H1 (cell line): ENCODE measurements at regions not wholly inside any gene's neighbourhood (a gene's known extent, or its start where the extent isn't known, plus 50 kb on each side); places are given as distances from the start of the nearest gene placed in this dataset.

Experiments
- CTCF ChIA-PET: fragments of 300-600 bp; sonication (Branson Sonifier 250); formaldehyde crosslinking; loops from one replicate; lab custom pipeline; 2021; ENCODE audit not compliant: partially characterized antibody; lab: Charles Lee
- POLR2A ChIA-PET: fragments of 300-600 bp; sonication (Branson Sonifier 250); formaldehyde crosslinking; loops from one replicate; lab custom pipeline; 2021; ENCODE audit warnings: inconsistent platforms; ENCODE audit not compliant: partially characterized antibody; lab: Charles Lee
- DNase-seq, 2 experiments: peaks; one replicate each; pipeline versions ENCODE4 v3.0.0 to v3.0.0-alpha.2; 2010 to 2022; ENCODE audit warnings: low spot score in 2 of 2, low read depth in 1 of 2, mixed read lengths in 1 of 2
- FAIRE-seq: peaks from 2 replicates; lab custom pipeline; 2011; peaks lifted over from hg19 to GRCh38; lab: Jason Lieb, UNC
- H2AFZ ChIP-seq: 2 replicates; pipeline ENCODE4 v1.8.1; 2012; ENCODE audit warnings: low read length, inconsistent platforms
- H2AK5ac ChIP-seq: 2 replicates; pipeline ENCODE4 v1.6.1; 2013; ENCODE audit warnings: low read depth, low read length
- H2BK120ac ChIP-seq: replicated peaks from 2 replicates; pipeline ENCODE3; 2013; ENCODE audit warnings: low read depth, low read length, inconsistent platforms
- H2BK12ac ChIP-seq: 2 replicates; pipeline ENCODE4 v1.6.1; 2013; ENCODE audit warnings: low read depth, low read length
- H2BK15ac ChIP-seq: 2 replicates; pipeline ENCODE4 v1.6.1; 2013; ENCODE audit warnings: low read length
- H2BK20ac ChIP-seq: 2 replicates; pipeline ENCODE4 v1.6.1; 2013; ENCODE audit warnings: low read length
- H2BK5ac ChIP-seq: 2 replicates; pipeline ENCODE4 v1.6.1; 2013; ENCODE audit warnings: low read depth, low read length
- H3K14ac ChIP-seq: 2 replicates; pipeline ENCODE4 v1.6.1; 2013; ENCODE audit warnings: inconsistent platforms; ENCODE audit not compliant: insufficient read length
- H3K18ac ChIP-seq: 2 replicates; pipeline ENCODE4 v1.6.1; 2013; ENCODE audit warnings: low read length; ENCODE audit errors: extremely low read depth
- H3K23ac ChIP-seq: 2 replicates; pipeline ENCODE4 v1.6.1; 2013; ENCODE audit warnings: inconsistent platforms; ENCODE audit not compliant: insufficient read length
- H3K23me2 ChIP-seq: 2 replicates; pipeline ENCODE4 v1.6.1; 2013; ENCODE audit warnings: low read depth, low read length
- H3K27ac ChIP-seq: 2 replicates; pipeline ENCODE4 v1.6.1; 2011; ENCODE audit warnings: low read depth, low read length, inconsistent platforms
- H3K27me3 ChIP-seq, 4 experiments: replicated peaks in 1 of 4; 1 replicate in 1 of 4; 2 replicates in 3 of 4; pipeline versions ENCODE4 v1.6.1 to v1.8.1; 2011 to 2013; ENCODE audit warnings: low read length in 3 of 4, mild to moderate bottlenecking in 3 of 4, inconsistent platforms in 2 of 4, mixed read lengths in 2 of 4, moderate library complexity in 1 of 4; ENCODE audit not compliant: control insufficient read depth in 3 of 4, insufficient read depth in 3 of 4; ENCODE audit errors: extremely low read depth in 1 of 4
- H3K36me3 ChIP-seq, 4 experiments: 2 replicates each; pipeline versions ENCODE4 v1.6.1 to v1.8.1; 2011 to 2013; ENCODE audit warnings: mild to moderate bottlenecking in 4 of 4, low read length in 3 of 4, moderate library complexity in 2 of 4, control low read depth in 1 of 4, inconsistent platforms in 1 of 4; ENCODE audit not compliant: insufficient read depth in 4 of 4, control insufficient read depth in 2 of 4
- H3K4ac ChIP-seq: replicated peaks from 2 replicates; pipeline ENCODE3; 2013; ENCODE audit warnings: low read length, low read depth, mixed read lengths, inconsistent platforms; ENCODE audit not compliant: insufficient read length
- H3K4me1 ChIP-seq, 4 experiments: replicated peaks in 1 of 4; 1 replicate in 1 of 4; 2 replicates in 3 of 4; pipeline versions ENCODE4 v1.6.1 to v1.8.1; 2011 to 2013; ENCODE audit warnings: low read length in 3 of 4, inconsistent platforms in 2 of 4, mixed read lengths in 1 of 4; ENCODE audit not compliant: insufficient read depth in 4 of 4, control insufficient read depth in 3 of 4
- H3K4me2 ChIP-seq, 2 experiments: 2 replicates each; pipeline versions ENCODE4 v1.6.1 to v1.8.1; 2011 to 2013; ENCODE audit warnings: low read depth in 2 of 2, low read length in 2 of 2, control low read depth in 1 of 2, inconsistent platforms in 1 of 2, mild to moderate bottlenecking in 1 of 2; ENCODE audit not compliant: insufficient read depth in 1 of 2
- H3K4me3 ChIP-seq, 4 experiments: fragments of 200-600, 300-600 bp in 1 of 4; sonication (generic), shearing (Covaris generic), sonication (Bioruptor Twin) in 1 of 4; 2 replicates each; pipeline versions ENCODE4 v1.5.1 to v1.8.1; 2011 to 2016; ENCODE audit warnings: low read length in 4 of 4, low read depth in 3 of 4, control low read depth in 2 of 4, inconsistent platforms in 2 of 4, mild to moderate bottlenecking in 2 of 4, mixed read lengths in 1 of 4, moderate library complexity in 1 of 4; ENCODE audit not compliant: insufficient read depth in 2 of 4; ENCODE audit errors: extremely low read depth in 1 of 4
- H3K56ac ChIP-seq: replicated peaks from 2 replicates; pipeline ENCODE3; 2013; ENCODE audit warnings: low read depth, mild to moderate bottlenecking, mixed read lengths, low read length, inconsistent platforms; ENCODE audit not compliant: insufficient read length
- H3K79me1 ChIP-seq: 2 replicates; pipeline ENCODE4 v1.6.1; 2013; ENCODE audit warnings: low read depth, low read length, control low read depth
- H3K79me2 ChIP-seq, 2 experiments: 2 replicates each; pipeline versions ENCODE4 v1.6.1 to v1.8.1; 2012 to 2013; ENCODE audit warnings: low read length in 2 of 2, mild to moderate bottlenecking in 2 of 2, inconsistent platforms in 1 of 2; ENCODE audit not compliant: insufficient read depth in 2 of 2, control insufficient read depth in 1 of 2
- H3K9ac ChIP-seq, 4 experiments: replicated peaks in 1 of 4; 1 replicate in 1 of 4; 2 replicates in 3 of 4; pipeline versions ENCODE4 v1.6.1 to v1.8.1; 2011 to 2013; ENCODE audit warnings: low read depth in 3 of 4, low read length in 3 of 4, control low read depth in 2 of 4, mild to moderate bottlenecking in 2 of 4, moderate library complexity in 2 of 4, inconsistent platforms in 1 of 4; ENCODE audit errors: extremely low read depth in 1 of 4
- H3K9me3 ChIP-seq, 2 experiments: 2 replicates each; pipeline versions ENCODE4 v1.6.1 to v1.8.1; 2012 to 2013; ENCODE audit warnings: mild to moderate bottlenecking in 2 of 2, moderate library complexity in 2 of 2, control low read depth in 1 of 2, inconsistent platforms in 1 of 2, low read depth in 1 of 2, low read length in 1 of 2, mixed read lengths in 1 of 2; ENCODE audit not compliant: insufficient read depth in 2 of 2
- H4K20me1 ChIP-seq, 2 experiments: replicated peaks in 1 of 2; 2 replicates each; pipeline versions ENCODE3 to v1.8.1; 2011 to 2013; ENCODE audit warnings: inconsistent platforms in 2 of 2, low read length in 2 of 2, mild to moderate bottlenecking in 1 of 2; ENCODE audit not compliant: insufficient read depth in 2 of 2, control insufficient read depth in 1 of 2
- H4K5ac ChIP-seq: 2 replicates; pipeline ENCODE4 v1.6.1; 2013; ENCODE audit warnings: low read length, low read depth, mixed read lengths, inconsistent platforms; ENCODE audit not compliant: insufficient read length
- H4K8ac ChIP-seq: 2 replicates; pipeline ENCODE4 v1.8.0; 2013; ENCODE audit warnings: mild to moderate bottlenecking, moderate library complexity, low read length, inconsistent platforms; ENCODE audit not compliant: insufficient read depth; ENCODE audit errors: extremely low read depth
- H4K91ac ChIP-seq: replicated peaks from 2 replicates; pipeline ENCODE3; 2013; ENCODE audit warnings: low read length, mixed read lengths, inconsistent platforms; ENCODE audit not compliant: insufficient read length
- ASH2L ChIP-seq: fragments of 200-600, 300-600 bp; sonication (generic); IDR thresholded peaks from one replicate; pipeline ENCODE4 v1.7.1; 2017; ENCODE audit warnings: low read length
- BCL11A ChIP-seq, 2 experiments: IDR thresholded peaks; one replicate each; pipeline ENCODE4 v1.6.1; 2011; ENCODE audit warnings: low read depth in 2 of 2, low read length in 2 of 2, mild to moderate bottlenecking in 2 of 2
- CBX5 ChIP-seq: fragments of 300-800, 300-1000 bp; sonication (generic); IDR thresholded peaks from 2 replicates; pipeline ENCODE4 v1.7.1; 2016; ENCODE audit warnings: antibody characterized with exemption, low read length, low read depth
- FOSL1 ChIP-seq: IDR thresholded peaks from 2 replicates; pipeline ENCODE4 v1.6.1; 2011; ENCODE audit warnings: mild to moderate bottlenecking, low read depth, low read length, moderate library complexity; ENCODE audit not compliant: insufficient read depth
- HDAC6 ChIP-seq: IDR thresholded peaks from one replicate; pipeline ENCODE4 v1.7.1; 2012; ENCODE audit warnings: low read depth, mild to moderate bottlenecking, inconsistent platforms, low read length, moderate library complexity
- JUND ChIP-seq: IDR thresholded peaks from 2 replicates; pipeline ENCODE4 v1.6.1; 2011; ENCODE audit warnings: mild to moderate bottlenecking, improper control_type of control experiment, low read length
- KDM5A ChIP-seq: fragments of 200-600 bp; IDR thresholded peaks from 2 replicates; pipeline ENCODE4 v1.7.1; 2012; ENCODE audit warnings: mild to moderate bottlenecking, low read length, inconsistent platforms, mixed read lengths
- PHF8 ChIP-seq: fragments of 200-600 bp; sonication (generic); conservative IDR thresholded peaks from 2 replicates; pipeline ENCODE4 v1.7.1; 2012; ENCODE audit warnings: low read depth, mild to moderate bottlenecking, inconsistent platforms, low read length, moderate library complexity
- POLR2A ChIP-seq, 2 experiments: IDR thresholded peaks; 1 replicate in 1 of 2; 2 replicates in 1 of 2; pipeline ENCODE4 v1.6.1; 2011; ENCODE audit warnings: low read depth in 2 of 2, low read length in 2 of 2, mild to moderate bottlenecking in 2 of 2; ENCODE audit errors: control extremely low read depth in 1 of 2
- RBBP5 ChIP-seq: IDR thresholded peaks from 2 replicates; pipeline ENCODE4 v1.7.1; 2012; ENCODE audit warnings: low read depth, mild to moderate bottlenecking, inconsistent platforms, low read length, moderate library complexity, borderline replicate concordance
- SIRT6 ChIP-seq: IDR thresholded peaks from one replicate; pipeline ENCODE4 v1.7.1; 2012; ENCODE audit warnings: low read length, inconsistent platforms
- SP1 ChIP-seq: IDR thresholded peaks from 2 replicates; pipeline ENCODE4 v1.6.1; 2011; ENCODE audit warnings: low read depth, low read length
- WGBS, 2 experiments: shearing (Covaris generic) in 1 of 2; methylation state at CpG; one replicate each; pipeline versions ENCODE4 v1.1.6 to v1.1.7; 2013 to 2015; ENCODE audit warnings: low lambda C conversion rate in 2 of 2, mixed read lengths in 2 of 2, inconsistent platforms in 1 of 2, low coverage in 1 of 2, missing lambda C conversion rate in 1 of 2; ENCODE audit not compliant: insufficient replicate concordance in 2 of 2, insufficient coverage in 1 of 2, insufficient read length in 1 of 2; ENCODE audit errors: extremely low coverage in 1 of 2, missing lambda C conversion rate in 1 of 2; 5-methylcytosine and 5-hydroxymethylcytosine counted together

GRCh38 chrX:150036641-150037040, 98.3 kb upstream of the EOLA2 start:
- no peak overlapping the region for H2BK15ac ChIP-seq
- no peak overlapping the region for H3K18ac ChIP-seq
- no peaks in the 10 kb centered on the region for H3K79me1 ChIP-seq
- no peak overlapping the region for H2AK5ac ChIP-seq
- no peak overlapping the region for H3K9ac ChIP-seq
- H3K79me2 ChIP-seq = no peaks in the 10 kb centered on the region
- POLR2A ChIA-PET = no interaction called here
- no peak overlapping the region for H4K5ac ChIP-seq
- H3K4me2 ChIP-seq = no peak overlapping the region
- no peak overlapping the region for H3K4ac ChIP-seq
- no peak overlapping the region for H4K8ac ChIP-seq
- no peak overlapping the region for H2AFZ ChIP-seq
- no peak overlapping the region for H3K23ac ChIP-seq
- H3K36me3 ChIP-seq = no peaks in the 10 kb centered on the region
- no peak for FAIRE-seq
- no peak for DNase-seq
- H3K27me3 ChIP-seq = no peaks in the 10 kb centered on the region
- no peak overlapping the region for H2BK12ac ChIP-seq
- no peaks in the 10 kb centered on the region for H4K20me1 ChIP-seq
- no peak overlapping the region for H2BK20ac ChIP-seq
- no peak overlapping the region for H2BK120ac ChIP-seq
- no peaks in the 10 kb centered on the region for H3K4me1 ChIP-seq
- TF ChIP-seq FOSL1 (no peak), CBX5 (no peak), PHF8 (no peak), ASH2L (no peak), RBBP5 (no peak), HDAC6 (no peak), POLR2A (IDR thresholded peaks at IDR 0.05; ENCODE audit: control extremely low read depth in 1 of 2, low read depth in 2 of 2, low read length in 2 of 2) (no peak), SIRT6 (no peak), JUND (no peak), BCL11A (IDR thresholded peaks at IDR 0.05; ENCODE audit: low read depth in 2 of 2, low read length in 2 of 2) (no peak), SP1 (no peak), KDM5A (no peak)
- H3K4me3 ChIP-seq = no peak overlapping the region
- H3K14ac ChIP-seq = no peak overlapping the region
- H3K23me2 ChIP-seq = no peaks in the 10 kb centered on the region
- 100% methylated on average over 3 of the region's 3 CpGs; no CpG with 5 or more reads in 1 of the 2 experiments for WGBS, 2 experiments
- no peaks in the 10 kb centered on the region for H3K9me3 ChIP-seq
- H3K27ac ChIP-seq = no peak overlapping the region
- CTCF ChIA-PET = no interaction called here
- H4K91ac ChIP-seq = no peak overlapping the region
- H2BK5ac ChIP-seq = no peak overlapping the region
- no peak overlapping the region for H3K56ac ChIP-seq
